LNCAP (cell line): ENCODE measurements at regions not wholly inside any gene's neighbourhood (a gene's known extent, or its start where the extent isn't known, plus 50 kb on each side); places are given as distances from the start of the nearest gene placed in this dataset.

Experiments
- TF ChIP-seq, protein P1 (sequence below): fragments of 450-650 bp; IDR thresholded peaks from 2 replicates; pipeline ENCODE4 v1.5.1; 2017; ENCODE audit warnings: mild to moderate bottlenecking

DNA sequence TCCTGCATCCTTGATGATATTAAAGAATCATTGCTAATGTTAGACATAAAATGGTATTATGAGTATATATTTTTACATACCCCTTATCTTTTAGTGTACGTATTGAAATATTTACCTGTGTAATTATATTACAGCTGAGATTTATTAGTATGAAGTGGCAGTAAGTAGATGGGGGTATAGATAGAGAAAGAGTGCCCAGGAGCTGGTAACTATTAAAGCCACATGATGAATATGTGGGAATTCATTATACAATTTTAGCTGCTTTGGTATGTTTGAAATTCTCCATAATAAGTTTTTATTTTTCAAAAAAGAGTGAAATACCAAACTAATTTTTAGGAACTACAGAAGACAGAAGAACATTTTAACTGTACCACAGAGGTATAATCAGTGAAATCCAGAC lies 339.0 kb downstream of the PLPP3 start:
- TF ChIP-seq, protein P1, sequence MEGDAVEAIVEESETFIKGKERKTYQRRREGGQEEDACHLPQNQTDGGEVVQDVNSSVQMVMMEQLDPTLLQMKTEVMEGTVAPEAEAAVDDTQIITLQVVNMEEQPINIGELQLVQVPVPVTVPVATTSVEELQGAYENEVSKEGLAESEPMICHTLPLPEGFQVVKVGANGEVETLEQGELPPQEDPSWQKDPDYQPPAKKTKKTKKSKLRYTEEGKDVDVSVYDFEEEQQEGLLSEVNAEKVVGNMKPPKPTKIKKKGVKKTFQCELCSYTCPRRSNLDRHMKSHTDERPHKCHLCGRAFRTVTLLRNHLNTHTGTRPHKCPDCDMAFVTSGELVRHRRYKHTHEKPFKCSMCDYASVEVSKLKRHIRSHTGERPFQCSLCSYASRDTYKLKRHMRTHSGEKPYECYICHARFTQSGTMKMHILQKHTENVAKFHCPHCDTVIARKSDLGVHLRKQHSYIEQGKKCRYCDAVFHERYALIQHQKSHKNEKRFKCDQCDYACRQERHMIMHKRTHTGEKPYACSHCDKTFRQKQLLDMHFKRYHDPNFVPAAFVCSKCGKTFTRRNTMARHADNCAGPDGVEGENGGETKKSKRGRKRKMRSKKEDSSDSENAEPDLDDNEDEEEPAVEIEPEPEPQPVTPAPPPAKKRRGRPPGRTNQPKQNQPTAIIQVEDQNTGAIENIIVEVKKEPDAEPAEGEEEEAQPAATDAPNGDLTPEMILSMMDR = no peak

DNA sequence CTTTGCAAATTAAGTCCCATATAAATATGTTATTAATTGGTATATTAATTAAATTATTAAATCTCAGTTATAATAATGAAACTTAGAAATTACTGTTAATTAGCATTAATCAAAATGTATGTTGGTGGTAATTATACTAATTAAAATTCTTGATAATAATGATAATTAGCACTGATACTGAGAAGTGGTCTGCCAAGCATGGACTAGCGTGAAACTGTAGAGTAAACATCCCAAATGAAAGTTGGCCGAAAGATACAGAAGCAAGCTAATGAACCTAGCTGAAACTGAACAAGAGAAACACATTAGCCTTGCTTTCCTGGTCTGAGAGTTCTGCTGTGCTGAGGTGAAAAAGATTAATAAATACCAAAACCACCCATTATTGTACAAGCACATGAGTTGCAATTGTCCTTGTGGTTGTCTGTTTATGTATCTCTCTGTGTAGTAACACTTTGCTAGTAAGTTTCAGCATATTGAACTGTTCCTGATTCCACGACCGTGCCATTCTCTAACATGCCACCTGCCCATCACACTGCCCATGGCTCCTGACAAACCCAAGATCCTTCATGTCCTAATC lies 341.8 kb downstream of the PLPP3 start:
- TF ChIP-seq, protein P1 = no peak

DNA sequence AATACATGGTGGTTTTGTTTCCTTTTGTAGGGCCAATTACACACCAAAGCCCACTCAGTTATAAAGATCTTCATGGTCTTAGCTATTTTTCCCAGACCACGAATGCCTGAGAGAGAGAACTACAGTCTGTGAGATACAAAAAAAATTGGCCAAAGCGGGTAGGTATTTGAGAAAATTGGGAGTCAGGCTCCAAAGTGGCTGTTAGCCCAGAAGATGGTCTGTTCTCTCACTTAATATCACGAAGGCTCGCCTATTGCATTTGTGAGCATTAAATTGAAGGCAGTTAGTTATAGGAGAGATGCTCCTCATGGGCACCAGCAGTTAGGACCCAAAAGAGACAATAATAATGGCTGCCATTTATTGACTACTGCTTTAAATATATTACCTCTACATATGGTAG lies 342.7 kb downstream of the PLPP3 start:
- TF ChIP-seq, protein P1 = no peak

DNA sequence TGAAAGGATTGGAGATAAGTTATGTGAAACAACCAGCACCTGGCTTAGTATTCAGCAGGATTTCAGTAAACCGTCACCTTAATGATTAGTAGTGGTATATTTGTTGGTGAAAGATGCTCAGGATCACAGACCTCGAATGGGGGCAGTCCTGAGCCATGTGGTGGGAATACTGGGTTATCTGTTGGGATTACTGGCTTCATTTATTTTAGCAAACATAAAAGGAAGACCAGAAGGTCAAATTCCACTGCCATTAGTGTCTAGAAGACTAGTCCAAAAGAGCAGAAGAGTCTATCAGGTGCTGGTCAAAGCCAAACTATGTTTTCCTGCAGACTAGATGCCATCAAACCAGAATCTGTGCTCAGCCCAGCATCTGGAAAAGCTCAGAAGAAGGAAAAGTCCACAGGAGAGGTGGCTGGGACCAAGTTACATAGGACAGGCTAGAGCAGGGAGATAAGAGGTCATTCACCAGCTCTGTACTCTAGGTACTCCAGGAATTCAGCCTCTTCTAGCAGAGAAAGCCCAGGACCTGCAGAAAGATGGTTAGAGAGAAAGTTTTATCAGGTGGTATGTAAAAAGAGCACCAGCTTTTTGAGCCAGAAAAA lies 343.4 kb downstream of the PLPP3 start:
- TF ChIP-seq, protein P1 = no peak

DNA sequence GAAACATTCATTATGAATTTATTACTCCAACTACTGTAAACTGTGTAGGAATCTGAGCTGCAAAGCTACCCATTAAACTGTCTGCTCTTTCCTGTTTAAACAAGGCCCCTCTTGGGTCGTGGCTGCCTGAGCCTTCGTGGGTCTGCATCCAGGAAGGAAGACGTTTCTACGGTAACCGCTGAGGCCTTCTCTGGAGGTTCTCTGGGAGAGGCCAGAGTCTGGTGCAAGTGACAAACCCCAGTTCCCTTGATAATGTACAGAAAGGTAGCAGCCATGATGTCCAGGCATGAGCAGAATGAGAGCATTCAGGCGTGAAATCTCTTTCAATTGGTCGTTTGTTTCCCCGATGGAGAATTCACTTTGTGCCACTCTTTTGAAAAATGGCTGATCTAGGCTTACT lies 350.2 kb downstream of the PLPP3 start:
- TF ChIP-seq, protein P1 = no peak

DNA sequence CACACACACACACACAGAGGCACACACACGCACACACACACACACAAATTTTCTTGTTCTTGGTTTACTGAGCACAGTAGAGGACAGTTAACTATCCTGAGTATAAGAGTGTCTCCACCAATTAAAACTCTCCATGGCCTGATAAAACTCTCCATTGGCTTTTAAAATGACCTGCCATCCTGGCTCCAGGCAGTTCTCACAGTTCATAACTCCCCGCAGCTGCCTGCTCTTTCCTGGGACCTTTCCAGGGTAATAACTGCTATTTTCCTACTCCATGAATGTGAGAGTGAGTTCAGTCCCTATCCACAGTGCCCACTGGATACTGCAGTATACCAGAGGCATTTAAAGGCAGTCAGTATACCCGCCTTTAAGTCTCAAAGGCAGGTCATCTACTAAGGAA lies 351.5 kb downstream of the PLPP3 start:
- TF ChIP-seq, protein P1 = no peak

DNA sequence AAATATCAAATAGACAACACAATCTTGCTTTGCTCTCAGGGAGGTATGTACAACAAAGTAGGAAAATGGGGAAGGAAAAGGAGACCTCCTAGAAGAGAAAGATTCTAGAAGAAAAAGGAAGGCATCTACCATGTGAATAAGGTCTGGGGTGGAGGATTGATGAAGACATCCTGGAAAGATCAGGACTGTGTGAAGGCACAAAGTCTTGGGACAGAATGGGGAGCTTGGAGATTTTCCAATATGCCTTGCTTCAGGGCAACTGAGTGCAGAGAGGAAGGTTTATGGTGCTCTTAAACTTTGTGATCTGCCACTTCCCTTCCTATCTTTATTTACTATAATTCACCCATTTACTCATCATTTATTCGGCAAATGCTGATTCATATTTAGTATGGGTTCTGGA lies 352.0 kb downstream of the PLPP3 start:
- TF ChIP-seq, protein P1 = no peak
